ENCODE measurements at regions not wholly inside any gene's neighbourhood (a gene's known extent, or its start where the extent isn't known, plus 50 kb on each side); places are given as distances from the start of the nearest gene placed in this dataset.

- ChIA-PET POLR2A (no interaction called here), CTCF (no interaction called here)
- ATAC-seq: no peak
- Histone ChIP-seq H3K27ac (no peak overlapping the region), H3K9me3 (no peaks in the 10 kb centered on the region), H3K4me1 (no peaks in the 10 kb centered on the region), H3K4me3 (no peak overlapping the region), H3K4me2 (no peak overlapping the region)
- WGBS (ENCODE audit: missing lambda C conversion rate): 70% methylated on average over 3 of the region's 3 CpGs
- no peak for DNase-seq (ENCODE audit: low read depth in 1 of 2, low spot score in 1 of 2)
- no peak for TF ChIP-seq HOXB5 (CRISPR knock-in tag; IDR thresholded peaks at IDR 0.05)
- no peak for TF ChIP-seq CHD4 (IDR thresholded peaks at IDR 0.05; ENCODE audit: borderline replicate concordance)
- TF ChIP-seq NFE2L2 (conservative IDR thresholded peaks at IDR 0.05; ENCODE audit: low read length): no peak
- FAIRE-seq: no peak
These were observed 493.4 kb downstream of the OTOL1 start for GRCh38 chr3:161990036-161990435.

- ChIA-PET POLR2A (no interaction called here), CTCF (no interaction called here)
- H3K4me2 ChIP-seq: no peak overlapping the region
- no peak for TF ChIP-seq NR3C1 (IDR thresholded peaks at IDR 0.05)
- TF ChIP-seq CBX8 (IDR thresholded peaks at IDR 0.05): no peak
- TF ChIP-seq CHD4 (IDR thresholded peaks at IDR 0.05; ENCODE audit: borderline replicate concordance): no peak
- TF ChIP-seq ELK1 (IDR thresholded peaks at IDR 0.05; ENCODE audit: low read depth, low read length): no peak
- TF ChIP-seq TFCP2L1 (CRISPR knock-in tag; IDR thresholded peaks at IDR 0.05): no peak
- TF ChIP-seq USF2 (IDR thresholded peaks at IDR 0.05): no peak
- H3K27ac ChIP-seq: no peak overlapping the region
- H3K9me3 ChIP-seq: no peaks in the 10 kb centered on the region
- WGBS (ENCODE audit: missing lambda C conversion rate): 56% methylated on average over 4 of the region's 4 CpGs
- DNase-seq (ENCODE audit: low read depth in 1 of 2, low spot score in 1 of 2): no peak
- H3K4me3 ChIP-seq: no peak overlapping the region
- no peak for FAIRE-seq
- no peaks in the 10 kb centered on the region for H3K4me1 ChIP-seq
- ATAC-seq: no peak
These were observed 495.4 kb downstream of the OTOL1 start for GRCh38 chr3:161991901-161992540.

GRCh38 chr3:161999846-162000245 is 503.2 kb downstream of the OTOL1 start:
- no peak overlapping the region for H3K4me2 ChIP-seq
- FAIRE-seq (no peak), DNase-seq (ENCODE audit: low read depth in 1 of 2, low spot score in 1 of 2) (no peak), ATAC-seq (no peak)
- no peak for TF ChIP-seq RNF2 (IDR thresholded peaks at IDR 0.05; ENCODE audit: borderline replicate concordance, low read depth)
- TF ChIP-seq HOXB13 (CRISPR knock-in tag; IDR thresholded peaks at IDR 0.05; ENCODE audit: low read depth): no peak
- TF ChIP-seq MYC (IDR thresholded peaks at IDR 0.05; ENCODE audit: borderline replicate concordance, low read length): no peak
- H3K27ac ChIP-seq: no peak overlapping the region
- peaks cover 7% of the 10 kb centered on the region; the same call in 1 of the 3 replicates for H3K9me3 ChIP-seq
- 24% methylated on average over 2 of the region's 2 CpGs for WGBS (ENCODE audit: missing lambda C conversion rate)
- ChIA-PET CTCF (no interaction called here), POLR2A (no interaction called here)
- H3K4me1 ChIP-seq: no peaks in the 10 kb centered on the region
- H3K4me3 ChIP-seq: no peak overlapping the region

GRCh38 chr3:162007722-162008121 is 511.1 kb downstream of the OTOL1 start:
- DNase-seq (ENCODE audit: low read depth in 1 of 2, low spot score in 1 of 2) (no peak), FAIRE-seq (no peak), ATAC-seq (no peak)
- Histone ChIP-seq H3K4me3 (no peak overlapping the region), H3K9me3 (no peaks in the 10 kb centered on the region), H3K4me2 (no peak overlapping the region), H3K27ac (no peak overlapping the region), H3K4me1 (no peaks in the 10 kb centered on the region)
- ChIA-PET POLR2A (no interaction called here), CTCF (no interaction called here)
- 42% methylated on average over 2 of the region's 2 CpGs for WGBS (ENCODE audit: missing lambda C conversion rate)
- TF ChIP-seq GATA3 (IDR thresholded peaks at IDR 0.05; ENCODE audit: borderline replicate concordance) (no peak), MYC (IDR thresholded peaks at IDR 0.05; ENCODE audit: borderline replicate concordance, low read length) (no peak), ZNF302 (CRISPR knock-in tag; IDR thresholded peaks at IDR 0.05) (no peak), RNF2 (IDR thresholded peaks at IDR 0.05; ENCODE audit: borderline replicate concordance, low read depth) (no peak), HDAC2 (IDR thresholded peaks at IDR 0.05) (no peak), JUN (IDR thresholded peaks at IDR 0.05) (no peak)

GRCh38 chr3:162012633-162013032 is 516.0 kb downstream of the OTOL1 start:
- H3K4me2 ChIP-seq: no peak overlapping the region
- no peak overlapping the region for H3K27ac ChIP-seq
- ChIA-PET POLR2A (no interaction called here), CTCF (no interaction called here)
- DNase-seq (ENCODE audit: low read depth in 1 of 2, low spot score in 1 of 2): no peak
- no peak for FAIRE-seq
- no peak overlapping the region for H3K4me3 ChIP-seq
- ATAC-seq: no peak
- H3K9me3 ChIP-seq: no peaks in the 10 kb centered on the region
- WGBS (ENCODE audit: missing lambda C conversion rate): 67% methylated on average over 3 of the region's 3 CpGs
- no peaks in the 10 kb centered on the region for H3K4me1 ChIP-seq
- TF ChIP-seq SMC3 (IDR thresholded peaks at IDR 0.05) (no peak), FOSL2 (IDR thresholded peaks at IDR 0.05) (no peak), FOSL2 (CRISPR knock-in tag; IDR thresholded peaks at IDR 0.05) (no peak), PBX3 (IDR thresholded peaks at IDR 0.05) (no peak), SREBF2 (IDR thresholded peaks at IDR 0.05) (no peak), HOXA7 (CRISPR knock-in tag; IDR thresholded peaks at IDR 0.05) (no peak), CTCF (IDR thresholded peaks at IDR 0.05) (no peak), ZSCAN20 (CRISPR knock-in tag; IDR thresholded peaks at IDR 0.05) (no peak), RCOR1 (IDR thresholded peaks at IDR 0.05; ENCODE audit: low read depth, low read length) (no peak), HOXB13 (CRISPR knock-in tag; IDR thresholded peaks at IDR 0.05; ENCODE audit: low read depth) (no peak), EHMT2 (IDR thresholded peaks at IDR 0.05; ENCODE audit: low read depth) (no peak), CHD4 (IDR thresholded peaks at IDR 0.05; ENCODE audit: borderline replicate concordance) (no peak)

All from A549 (cell line).